Natural killer cell (primary cell): ENCODE measurements at regions not wholly inside any gene's neighbourhood (a gene's known extent, or its start where the extent isn't known, plus 50 kb on each side); places are given as distances from the start of the nearest gene placed in this dataset.
"Not testable (repeated sequence)": the region's sequence is repeated elsewhere in the genome, so short reads cannot be mapped to it uniquely, and the experiment has no call there.

Experiments
- ATAC-seq, 3 donors: fragments of 150-1000 bp in 2 of 3; fragments of 200-7000 bp in 1 of 3; cut with Tn5 transposase; 1 replicate in 1 of 3; 2 replicates in 2 of 3; pipeline ENCODE4 v1.10.0; 2021; ENCODE audit warnings: mild to moderate bottlenecking in 2 of 3, moderate library complexity in 2 of 3
- DNase-seq, 2 donors: peaks; one replicate each; pipeline versions ENCODE4 v3.0.0 to v3.0.0-alpha.2; 2013 to 2021; ENCODE audit warnings: mixed read lengths in 1 of 2
- H3K27ac ChIP-seq: one replicate; pipeline ENCODE4 v1.5.1; 2013; ENCODE audit warnings: mild to moderate bottlenecking, low read length
- H3K27me3 ChIP-seq: one replicate; pipeline ENCODE4 v1.6.1; 2013; ENCODE audit warnings: low read length; ENCODE audit not compliant: control insufficient read depth, insufficient read depth
- H3K36me3 ChIP-seq: one replicate; pipeline ENCODE4 v1.6.1; 2013; ENCODE audit warnings: low read length; ENCODE audit not compliant: control insufficient read depth, insufficient read depth
- H3K4me1 ChIP-seq: one replicate; pipeline ENCODE4 v1.6.1; 2013; ENCODE audit warnings: low read length; ENCODE audit not compliant: control insufficient read depth, insufficient read depth
- H3K4me3 ChIP-seq: one replicate; pipeline ENCODE4 v1.5.1; 2013; ENCODE audit warnings: low read length
- H3K9me3 ChIP-seq: one replicate; pipeline ENCODE4 v1.6.1; 2013; ENCODE audit warnings: low read length; ENCODE audit not compliant: control insufficient read depth, insufficient read depth
- H3K27ac Mint-ChIP-seq, 2 donors: one replicate each; pipeline ENCODE4 v1.8.0; 2022; ENCODE audit warnings: mild to moderate bottlenecking in 2 of 2, mixed read lengths in 2 of 2, moderate library complexity in 1 of 2
- H3K27me3 Mint-ChIP-seq, 2 donors: one replicate each; pipeline ENCODE4 v1.8.0; 2022; ENCODE audit warnings: low read depth in 2 of 2, mixed read lengths in 2 of 2
- H3K36me3 Mint-ChIP-seq: one replicate; pipeline ENCODE4 v1.8.0; 2022; ENCODE audit warnings: mixed read lengths
- H3K4me1 Mint-ChIP-seq, 2 donors: one replicate each; pipeline ENCODE4 v1.8.0; 2022; ENCODE audit warnings: mixed read lengths in 2 of 2
- H3K4me3 Mint-ChIP-seq: one replicate; pipeline ENCODE4 v1.8.0; 2022; ENCODE audit warnings: mild to moderate bottlenecking, moderate library complexity, mixed read lengths
- H3K9me3 Mint-ChIP-seq, 2 donors: one replicate each; pipeline ENCODE4 v1.8.0; 2022; ENCODE audit warnings: mixed read lengths in 2 of 2
- WGBS: methylation state at CpG from one replicate; pipeline ENCODE4 v1.1.7; 2013; ENCODE audit warnings: missing lambda C conversion rate; ENCODE audit not compliant: insufficient coverage; 5-methylcytosine and 5-hydroxymethylcytosine counted together
- intact Hi-C: fragments of 100-400 bp; cut with micrococcal nuclease; formaldehyde crosslinking; loops from one replicate; pipeline ENCODE4 v1.14.2; 2022
- TF ChIP-seq, protein P1 (sequence below): fragments of 200-600 bp; IDR thresholded peaks from one replicate; pipeline ENCODE4 v1.8.0; 2022; ENCODE audit warnings: antibody characterized with exemption

DNA sequence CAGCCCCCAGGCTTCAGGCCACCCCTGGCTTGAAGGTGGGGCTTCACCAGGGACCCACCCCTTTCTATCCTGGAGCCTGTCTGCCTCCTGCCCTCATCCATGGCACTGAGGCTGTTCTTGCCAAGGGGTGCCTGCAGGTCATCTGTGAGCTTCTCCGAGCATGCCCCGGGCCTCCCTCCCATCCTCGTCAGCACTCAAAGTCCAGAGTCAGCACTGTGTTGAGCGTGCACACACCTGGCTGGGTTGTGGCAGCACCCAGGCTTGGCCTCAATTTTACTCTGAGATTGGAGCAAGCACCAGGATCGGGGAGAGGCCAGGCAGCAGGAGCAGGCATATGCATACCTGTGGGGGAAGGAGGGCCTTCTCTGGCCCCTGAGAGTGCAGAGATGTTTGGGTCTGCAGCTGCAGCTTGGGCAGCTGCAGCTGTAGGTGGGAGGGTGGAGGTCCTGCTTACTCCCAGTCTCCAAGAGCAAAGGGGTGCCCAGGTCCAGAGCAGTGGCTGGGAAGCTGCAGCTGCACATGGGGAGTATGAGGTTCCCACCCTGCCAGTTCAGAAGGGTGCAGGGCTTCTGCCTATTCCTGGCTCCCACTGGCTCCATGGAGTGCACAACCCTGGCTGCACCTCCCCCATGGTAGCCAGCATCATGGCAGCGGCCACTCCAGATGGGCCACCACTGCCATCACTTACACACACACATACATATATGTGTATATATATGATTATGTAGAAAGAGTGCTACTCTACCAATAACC lies 488.7 kb downstream of the JRKL start:
- intact Hi-C loops = no loop called here
- H3K4me1 ChIP-seq = no peaks in the 10 kb centered on the region
- Mint-ChIP-seq H3K9me3 (peaks cover 7 to 9% of the 10 kb centered on the region in 2 donors), H3K27me3 (no peaks in the 10 kb centered on the region), H3K4me1 (no peaks in the 10 kb centered on the region), H3K36me3 (no peaks in the 10 kb centered on the region), H3K27ac (no peak overlapping the region), H3K4me3 (no peak overlapping the region)
- H3K9me3 ChIP-seq = peaks cover 8% of the 10 kb centered on the region
- H3K27me3 ChIP-seq = no peaks in the 10 kb centered on the region
- no peak for ATAC-seq
- H3K36me3 ChIP-seq = no peaks in the 10 kb centered on the region
- H3K27ac ChIP-seq = no peak overlapping the region
- WGBS = 91% methylated on average over 5 of the region's 6 CpGs
- DNase-seq = no peak
- H3K4me3 ChIP-seq = no peak overlapping the region
- TF ChIP-seq, protein P1, sequence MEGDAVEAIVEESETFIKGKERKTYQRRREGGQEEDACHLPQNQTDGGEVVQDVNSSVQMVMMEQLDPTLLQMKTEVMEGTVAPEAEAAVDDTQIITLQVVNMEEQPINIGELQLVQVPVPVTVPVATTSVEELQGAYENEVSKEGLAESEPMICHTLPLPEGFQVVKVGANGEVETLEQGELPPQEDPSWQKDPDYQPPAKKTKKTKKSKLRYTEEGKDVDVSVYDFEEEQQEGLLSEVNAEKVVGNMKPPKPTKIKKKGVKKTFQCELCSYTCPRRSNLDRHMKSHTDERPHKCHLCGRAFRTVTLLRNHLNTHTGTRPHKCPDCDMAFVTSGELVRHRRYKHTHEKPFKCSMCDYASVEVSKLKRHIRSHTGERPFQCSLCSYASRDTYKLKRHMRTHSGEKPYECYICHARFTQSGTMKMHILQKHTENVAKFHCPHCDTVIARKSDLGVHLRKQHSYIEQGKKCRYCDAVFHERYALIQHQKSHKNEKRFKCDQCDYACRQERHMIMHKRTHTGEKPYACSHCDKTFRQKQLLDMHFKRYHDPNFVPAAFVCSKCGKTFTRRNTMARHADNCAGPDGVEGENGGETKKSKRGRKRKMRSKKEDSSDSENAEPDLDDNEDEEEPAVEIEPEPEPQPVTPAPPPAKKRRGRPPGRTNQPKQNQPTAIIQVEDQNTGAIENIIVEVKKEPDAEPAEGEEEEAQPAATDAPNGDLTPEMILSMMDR = no peak

DNA sequence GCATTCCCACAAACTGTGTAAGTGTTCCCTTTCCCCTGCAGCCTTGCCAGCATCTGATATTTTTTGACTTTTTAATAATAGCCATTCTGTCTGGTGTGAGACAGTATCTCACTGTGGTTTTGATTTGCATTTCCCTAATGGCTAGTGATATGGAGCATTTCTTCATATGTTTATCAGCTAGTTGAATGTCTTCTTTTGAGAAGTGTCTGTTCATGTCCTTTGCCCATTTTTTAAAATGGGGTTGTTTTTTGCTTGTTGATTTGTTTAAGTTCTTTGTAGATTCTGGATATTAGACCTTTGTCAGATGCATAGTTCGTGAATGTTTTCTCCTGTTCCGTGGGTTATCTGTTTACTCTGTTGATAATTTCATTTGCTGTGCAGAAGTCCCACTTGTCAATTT lies 492.8 kb downstream of the JRKL start:
- H3K27ac Mint-ChIP-seq, H3K4me3 Mint-ChIP-seq, H3K4me1 Mint-ChIP-seq, ATAC-seq, H3K27ac ChIP-seq, H3K36me3 ChIP-seq, H3K36me3 Mint-ChIP-seq, H3K27me3 Mint-ChIP-seq, H3K4me3 ChIP-seq, H3K9me3 ChIP-seq, H3K27me3 ChIP-seq, H3K4me1 ChIP-seq, DNase-seq, intact Hi-C loops: not testable (repeated sequence)
- 84% methylated on average over 2 of the region's 2 CpGs for WGBS
- H3K9me3 Mint-ChIP-seq = peaks cover 10 to 13% of the 10 kb centered on the region in 2 donors

DNA sequence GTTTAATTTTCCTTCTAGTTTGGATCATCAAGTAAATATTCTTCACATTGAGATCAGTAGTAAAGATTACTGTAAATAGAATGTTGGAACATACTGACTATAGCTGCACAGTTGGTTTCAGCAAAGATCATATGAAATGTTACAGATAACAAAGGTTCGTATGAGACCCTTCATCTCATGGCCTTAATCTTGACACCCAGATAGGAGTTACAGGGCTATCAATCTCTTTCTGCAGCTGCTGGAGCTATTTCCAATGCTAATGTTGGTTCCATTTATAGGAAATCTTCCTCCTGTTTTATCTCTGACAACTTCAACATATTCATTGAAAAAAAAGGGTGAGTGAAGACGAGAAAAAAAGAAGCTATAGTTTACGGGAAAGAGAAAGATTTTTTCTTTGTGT lies 495.6 kb downstream of the JRKL start:
- H3K27ac Mint-ChIP-seq = no peak overlapping the region
- no peaks in the 10 kb centered on the region for H3K9me3 ChIP-seq
- no peaks in the 10 kb centered on the region for H3K27me3 Mint-ChIP-seq
- no peaks in the 10 kb centered on the region for H3K4me1 ChIP-seq
- H3K9me3 Mint-ChIP-seq = peaks cover 8 to 14% of the 10 kb centered on the region in 2 donors
- no peaks in the 10 kb centered on the region for H3K27me3 ChIP-seq
- H3K4me3 Mint-ChIP-seq = no peak overlapping the region
- H3K36me3 ChIP-seq = no peaks in the 10 kb centered on the region
- no peaks in the 10 kb centered on the region for H3K36me3 Mint-ChIP-seq
- no peak for ATAC-seq
- no peaks in the 10 kb centered on the region for H3K4me1 Mint-ChIP-seq
- H3K4me3 ChIP-seq = no peak overlapping the region
- no peak overlapping the region for H3K27ac ChIP-seq
- intact Hi-C loops = no loop called here
- TF ChIP-seq, protein P1 = no peak
- 61% methylated on average over 2 of the region's 3 CpGs for WGBS
- no peak for DNase-seq

DNA sequence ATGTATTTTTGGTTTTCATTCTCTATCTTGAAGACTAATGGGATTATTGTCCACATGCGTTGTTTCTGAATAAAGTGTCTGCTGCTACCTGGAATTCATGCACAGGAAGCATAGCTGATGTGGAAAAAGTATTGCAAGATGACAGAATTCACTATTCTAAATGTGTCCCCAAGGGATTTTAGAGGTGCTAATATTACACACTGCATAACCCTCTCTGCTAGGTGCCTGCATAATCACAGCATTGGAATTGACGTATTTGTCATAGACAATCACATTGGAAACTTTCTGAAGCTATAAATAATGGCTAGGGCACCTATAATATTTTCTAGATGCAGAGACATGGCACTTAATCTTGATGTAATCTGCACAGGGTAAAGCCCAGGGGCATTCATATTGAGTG lies 496.1 kb downstream of the JRKL start:
- H3K27me3 Mint-ChIP-seq = no peaks in the 10 kb centered on the region
- intact Hi-C loops = no loop called here
- TF ChIP-seq, protein P1 = no peak
- no peak overlapping the region for H3K4me3 Mint-ChIP-seq
- H3K36me3 Mint-ChIP-seq = no peaks in the 10 kb centered on the region
- Histone ChIP-seq H3K27ac (no peak overlapping the region), H3K36me3 (no peaks in the 10 kb centered on the region), H3K4me3 (no peak overlapping the region), H3K27me3 (no peaks in the 10 kb centered on the region), H3K9me3 (no peaks in the 10 kb centered on the region), H3K4me1 (no peaks in the 10 kb centered on the region)
- WGBS = 93% methylated on average over 2 of the region's 2 CpGs
- H3K9me3 Mint-ChIP-seq = peaks cover 12 to 16% of the 10 kb centered on the region in 2 donors
- ATAC-seq (no peak), DNase-seq (no peak)
- no peak overlapping the region for H3K27ac Mint-ChIP-seq
- H3K4me1 Mint-ChIP-seq = no peaks in the 10 kb centered on the region
